Caco-2 (cell line): ENCODE measurements at regions not wholly inside any gene's neighbourhood (a gene's known extent, or its start where the extent isn't known, plus 50 kb on each side); places are given as distances from the start of the nearest gene placed in this dataset.
"Not testable (repeated sequence)": the region's sequence is repeated elsewhere in the genome, so short reads cannot be mapped to it uniquely, and the experiment has no call there.

ENCODE experiments used
- BruUV-seq: library from RNA; stranded (reverse); fragments of 400-500 nt; replicated peaks from 2 replicates; lab custom pipeline; 2021; lab: Mats Ljungman, UMichigan
- CTCF ChIA-PET: fragments of 300-600 bp; sonication (Branson Sonifier 250); formaldehyde crosslinking; loops from one replicate; lab custom pipeline; 2022; ENCODE audit warnings: antibody characterized with exemption; lab: Charles Lee
- POLR2A ChIA-PET: fragments of 300-600 bp; sonication (Branson Sonifier 250); formaldehyde crosslinking; loops from one replicate; lab custom pipeline; 2022; ENCODE audit warnings: antibody characterized with exemption; lab: Charles Lee
- DNase-seq, 2 experiments: peaks; one replicate each; pipeline versions ENCODE4 v3.0.0 to v3.0.0-alpha.2; 2020 to 2022
- H3K27me3 ChIP-seq: replicated peaks from 2 replicates; pipeline ENCODE4 v1.6.0; 2011; ENCODE audit warnings: low read length; ENCODE audit not compliant: control insufficient read depth, insufficient read depth
- H3K36me3 ChIP-seq: 2 replicates; pipeline ENCODE4 v1.5.1; 2011; ENCODE audit warnings: low read length; ENCODE audit not compliant: control insufficient read depth, insufficient read depth
- H3K4me1 ChIP-seq: fragments of 250-450 bp; sonication (Bioruptor Pico); 2 replicates; pipeline ENCODE4 v1.5.1; 2020; ENCODE audit warnings: mild to moderate bottlenecking
- H3K4me3 ChIP-seq: 2 replicates; pipeline ENCODE4 v1.5.1; 2011; ENCODE audit warnings: low read depth, mild to moderate bottlenecking, control low read depth, low read length
- H3K9me3 ChIP-seq: fragments of 250-450 bp; sonication (Bioruptor Pico); 2 replicates; pipeline ENCODE4 v1.5.1; 2020; ENCODE audit warnings: mild to moderate bottlenecking, moderate library complexity
- H3K27ac Mint-ChIP-seq: one replicate; pipeline ENCODE4 v1.8.0; 2022; ENCODE audit warnings: mixed read lengths; ENCODE audit not compliant: unreplicated experiment
- H3K27me3 Mint-ChIP-seq: one replicate; pipeline ENCODE4 v1.8.0; 2022; ENCODE audit warnings: mixed read lengths; ENCODE audit not compliant: insufficient read depth, unreplicated experiment
- H3K36me3 Mint-ChIP-seq: one replicate; pipeline ENCODE4 v1.8.0; 2022; ENCODE audit warnings: mild to moderate bottlenecking, mixed read lengths; ENCODE audit not compliant: insufficient read depth, unreplicated experiment
- H3K4me1 Mint-ChIP-seq: one replicate; pipeline ENCODE4 v1.8.0; 2022; ENCODE audit warnings: low read depth, mixed read lengths; ENCODE audit not compliant: unreplicated experiment
- H3K4me3 Mint-ChIP-seq: one replicate; pipeline ENCODE4 v1.8.0; 2022; ENCODE audit warnings: mild to moderate bottlenecking, moderate library complexity, mixed read lengths; ENCODE audit not compliant: unreplicated experiment
- H3K9me3 Mint-ChIP-seq: one replicate; pipeline ENCODE4 v1.8.0; 2022; ENCODE audit warnings: mixed read lengths; ENCODE audit not compliant: unreplicated experiment
- intact Hi-C: fragments of 100-400 bp; cut with micrococcal nuclease; formaldehyde crosslinking; loops from one replicate; pipeline ENCODE4 v1.10.0; 2022; ENCODE audit not compliant: unreplicated experiment
- TF ChIP-seq, protein P1 (sequence below), 2 experiments: fragments of 200-600 bp in 1 of 2; IDR thresholded peaks; 1 replicate in 1 of 2; 2 replicates in 1 of 2; pipeline versions ENCODE4 v1.5.1 to v1.8.0; 2011 to 2022; ENCODE audit warnings: antibody characterized with exemption in 1 of 2, control low read depth in 1 of 2, inconsistent platforms in 1 of 2, low read depth in 1 of 2, low read length in 1 of 2, mild to moderate bottlenecking in 1 of 2, moderate library complexity in 1 of 2; ENCODE audit not compliant: insufficient read depth in 1 of 2, severe bottlenecking in 1 of 2, unreplicated experiment in 1 of 2

DNA sequence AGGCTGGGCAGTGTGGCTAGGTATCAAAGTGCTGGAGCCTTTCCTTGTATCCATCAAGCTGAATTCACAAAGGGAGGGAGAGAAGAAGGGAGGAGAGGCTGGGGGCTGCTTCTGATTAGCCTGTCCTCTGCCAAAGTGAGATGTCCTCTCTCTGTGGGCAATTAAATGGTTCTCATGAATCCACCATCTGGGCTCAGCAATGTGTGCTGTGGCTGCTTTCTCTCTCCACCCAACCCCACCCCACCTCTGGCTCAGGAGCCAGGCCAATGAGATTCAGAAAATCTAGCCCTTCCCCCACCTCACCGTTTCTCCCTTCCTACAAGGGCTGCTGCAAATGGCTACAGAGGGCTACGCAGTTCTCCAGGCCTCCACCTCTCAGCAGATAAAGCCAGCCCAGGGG, 154.6 kb downstream of the TENT5C start:
- Mint-ChIP-seq H3K36me3 (peaks cover 6% of the 10 kb centered on the region), H3K27ac (no peak overlapping the region), H3K4me3 (no peak overlapping the region), H3K9me3 (peaks cover 16% of the 10 kb centered on the region), H3K27me3 (no peaks in the 10 kb centered on the region), H3K4me1 (peaks cover 29% of the 10 kb centered on the region)
- POLR2A ChIA-PET, result no interaction called here
- H3K27me3 ChIP-seq, result no peaks in the 10 kb centered on the region
- no peak overlapping the region for H3K4me3 ChIP-seq
- H3K9me3 ChIP-seq, result no peaks in the 10 kb centered on the region
- CTCF ChIA-PET, result no interaction called here
- 0 out of 2 replicates have a peak, but pooled peaks cover 8% of the 10 kb centered on the region for H3K4me1 ChIP-seq
- no peak for DNase-seq
- BruUV-seq, result no TSS peak
- H3K36me3 ChIP-seq, result no peaks in the 10 kb centered on the region
- TF ChIP-seq, protein P1, sequence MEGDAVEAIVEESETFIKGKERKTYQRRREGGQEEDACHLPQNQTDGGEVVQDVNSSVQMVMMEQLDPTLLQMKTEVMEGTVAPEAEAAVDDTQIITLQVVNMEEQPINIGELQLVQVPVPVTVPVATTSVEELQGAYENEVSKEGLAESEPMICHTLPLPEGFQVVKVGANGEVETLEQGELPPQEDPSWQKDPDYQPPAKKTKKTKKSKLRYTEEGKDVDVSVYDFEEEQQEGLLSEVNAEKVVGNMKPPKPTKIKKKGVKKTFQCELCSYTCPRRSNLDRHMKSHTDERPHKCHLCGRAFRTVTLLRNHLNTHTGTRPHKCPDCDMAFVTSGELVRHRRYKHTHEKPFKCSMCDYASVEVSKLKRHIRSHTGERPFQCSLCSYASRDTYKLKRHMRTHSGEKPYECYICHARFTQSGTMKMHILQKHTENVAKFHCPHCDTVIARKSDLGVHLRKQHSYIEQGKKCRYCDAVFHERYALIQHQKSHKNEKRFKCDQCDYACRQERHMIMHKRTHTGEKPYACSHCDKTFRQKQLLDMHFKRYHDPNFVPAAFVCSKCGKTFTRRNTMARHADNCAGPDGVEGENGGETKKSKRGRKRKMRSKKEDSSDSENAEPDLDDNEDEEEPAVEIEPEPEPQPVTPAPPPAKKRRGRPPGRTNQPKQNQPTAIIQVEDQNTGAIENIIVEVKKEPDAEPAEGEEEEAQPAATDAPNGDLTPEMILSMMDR (IDR thresholded peaks at IDR 0.05; ENCODE audit: insufficient read depth in 1 of 2, low read depth in 1 of 2, low read length in 1 of 2, severe bottlenecking in 1 of 2, unreplicated experiment in 1 of 2), result no peak
- intact Hi-C loops, result no loop called here

DNA sequence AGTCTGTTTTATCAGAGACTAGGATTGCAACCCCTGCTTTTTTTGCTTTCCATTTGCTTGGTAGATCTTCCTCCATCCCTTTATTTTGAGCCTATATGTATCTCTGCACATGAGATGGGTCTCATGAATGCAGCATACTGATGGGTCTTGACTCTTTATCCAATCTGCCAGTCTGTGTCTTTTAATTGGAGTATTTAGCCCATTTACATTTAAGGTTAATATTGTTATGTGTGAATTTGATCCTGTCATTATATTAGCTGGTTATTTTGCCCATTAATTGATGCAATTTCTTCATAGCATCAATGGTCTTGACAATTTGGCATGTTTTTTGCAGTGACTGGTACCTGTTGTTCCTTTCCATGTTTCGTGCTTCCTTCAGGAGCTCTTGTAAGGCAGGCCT, 161.7 kb downstream of the GDAP2 start:
- H3K9me3 Mint-ChIP-seq, result peaks cover 45% of the 10 kb centered on the region
- H3K4me1 Mint-ChIP-seq, intact Hi-C loops, CTCF ChIA-PET, H3K4me1 ChIP-seq, H3K27me3 Mint-ChIP-seq, H3K36me3 Mint-ChIP-seq, H3K27ac Mint-ChIP-seq, H3K4me3 Mint-ChIP-seq, H3K36me3 ChIP-seq, H3K4me3 ChIP-seq, BruUV-seq, POLR2A ChIA-PET, H3K9me3 ChIP-seq, H3K27me3 ChIP-seq, DNase-seq: not testable (repeated sequence)

DNA sequence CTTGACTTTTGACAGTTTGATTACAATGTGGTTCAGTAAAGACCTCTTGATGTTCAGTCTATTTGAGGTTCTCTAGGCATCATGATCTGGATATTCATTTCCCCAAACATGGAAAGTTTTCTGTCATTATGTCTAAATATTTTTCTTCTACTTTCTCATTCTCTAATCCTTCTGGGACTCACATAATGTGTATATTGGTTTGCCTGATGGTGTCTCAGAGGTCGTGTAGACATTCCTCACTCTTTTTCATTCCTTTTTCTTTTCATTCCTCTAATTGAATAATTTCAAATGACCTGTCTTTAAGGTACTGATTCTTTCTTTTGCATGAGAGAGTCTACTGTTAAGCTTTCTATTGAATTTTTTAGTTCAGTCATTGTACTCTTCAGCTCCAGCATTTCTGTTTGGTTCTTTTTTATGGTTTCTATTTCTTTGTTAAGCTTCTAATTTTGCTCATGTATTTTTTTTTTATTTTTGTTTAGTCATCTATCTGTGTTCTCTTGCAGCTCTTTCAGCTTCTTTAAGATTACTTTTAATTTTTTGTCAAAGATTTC, 158.4 kb downstream of the GDAP2 start:
- CTCF ChIA-PET, result no interaction called here
- Mint-ChIP-seq H3K36me3 (no peaks in the 10 kb centered on the region), H3K9me3 (peaks cover 53% of the 10 kb centered on the region), H3K27ac (no peak overlapping the region), H3K27me3 (no peaks in the 10 kb centered on the region), H3K4me1 (no peaks in the 10 kb centered on the region), H3K4me3 (no peak overlapping the region)
- no peak for DNase-seq
- Histone ChIP-seq H3K4me1 (no peaks in the 10 kb centered on the region), H3K36me3 (no peaks in the 10 kb centered on the region), H3K27me3 (no peaks in the 10 kb centered on the region), H3K4me3 (no peak overlapping the region), H3K9me3 (0 out of 2 replicates have a peak, but pooled peaks cover 4% of the 10 kb centered on the region)
- TF ChIP-seq, protein P1 (IDR thresholded peaks at IDR 0.05; ENCODE audit: insufficient read depth in 1 of 2, low read depth in 1 of 2, low read length in 1 of 2, severe bottlenecking in 1 of 2, unreplicated experiment in 1 of 2), result no peak
- intact Hi-C loops, result no loop called here
- no TSS peak for BruUV-seq
- POLR2A ChIA-PET, result no interaction called here

DNA sequence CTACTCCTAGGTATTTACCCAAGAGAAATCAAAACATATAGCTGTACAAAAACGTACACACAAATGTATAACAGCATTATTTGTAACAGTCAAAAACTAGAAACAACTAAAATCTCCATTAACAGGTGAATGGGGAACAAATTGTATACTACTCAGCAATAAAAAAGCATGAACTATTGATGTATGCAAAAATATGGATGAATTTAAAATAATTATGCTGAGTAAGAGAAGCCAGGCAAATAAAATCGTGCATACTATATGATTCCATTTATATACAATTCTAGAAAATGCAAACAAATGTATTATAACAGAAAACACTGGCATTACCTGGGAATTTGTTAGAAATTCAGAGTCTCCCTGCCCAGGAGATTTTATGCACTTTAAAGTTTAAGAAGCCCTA, 150.1 kb downstream of the GDAP2 start:
- Histone ChIP-seq H3K36me3 (no peaks in the 10 kb centered on the region), H3K4me3 (no peak overlapping the region), H3K4me1 (no peaks in the 10 kb centered on the region), H3K9me3 (no peaks in the 10 kb centered on the region), H3K27me3 (no peaks in the 10 kb centered on the region)
- Mint-ChIP-seq H3K27me3 (no peaks in the 10 kb centered on the region), H3K36me3 (peaks cover 4% of the 10 kb centered on the region), H3K4me1 (no peaks in the 10 kb centered on the region), H3K9me3 (peaks cover 8% of the 10 kb centered on the region), H3K4me3 (no peak overlapping the region), H3K27ac (no peak overlapping the region)
- DNase-seq, result no peak
- ChIA-PET POLR2A (no interaction called here), CTCF (no interaction called here)
- intact Hi-C loops, result no loop called here
- TF ChIP-seq, protein P1 (IDR thresholded peaks at IDR 0.05; ENCODE audit: insufficient read depth in 1 of 2, low read depth in 1 of 2, low read length in 1 of 2, severe bottlenecking in 1 of 2, unreplicated experiment in 1 of 2), result no peak
- BruUV-seq, result no TSS peak
